ENCODE measurements at regions not wholly inside any gene's neighbourhood (a gene's known extent, or its start where the extent isn't known, plus 50 kb on each side); places are given as distances from the start of the nearest gene placed in this dataset. TPM values are rescaled to one million over a fixed set of nuclear protein-coding genes. Genes with fewer than 3 reads are reported as not detected.
A peak's percentile ranks its signal among the peaks of the same experiment; 100 is the strongest.

- H3K9ac ChIP-seq (ENCODE audit: low read depth, low read length): no peak overlapping the region
- H3K9me3 ChIP-seq (replicated peaks; ENCODE audit: low read length): no peaks in the 10 kb centered on the region
- H3K4me1 ChIP-seq (ENCODE audit: control insufficient read depth, insufficient read depth, low read length): peaks cover 12% of the 10 kb centered on the region
- H3K36me3 ChIP-seq (ENCODE audit: insufficient read depth, low read length): no peaks in the 10 kb centered on the region
- H3K4me3 ChIP-seq (ENCODE audit: low read length): no peak overlapping the region
- no peak overlapping the region for H3K4me2 ChIP-seq (ENCODE audit: low read length)
- H3K27me3 ChIP-seq (ENCODE audit: control insufficient read depth, insufficient read depth, low read length): no peaks in the 10 kb centered on the region
These were observed 56.1 kb upstream of the SASH1 start for GRCh38 chr6:148286563-148286962.

GRCh38 chr6:148287623-148288333 is 54.9 kb upstream of the SASH1 start:
- Histone ChIP-seq H3K36me3 (ENCODE audit: insufficient read depth, low read length) (no peaks in the 10 kb centered on the region), H3K4me3 (ENCODE audit: low read length) (no peak overlapping the region), H3K4me2 (ENCODE audit: low read length) (no peak overlapping the region), H3K27me3 (ENCODE audit: control insufficient read depth, insufficient read depth, low read length) (no peaks in the 10 kb centered on the region), H3K4me1 (ENCODE audit: control insufficient read depth, insufficient read depth, low read length) (peaks cover 17% of the 10 kb centered on the region), H3K9ac (ENCODE audit: low read depth, low read length) (no peak overlapping the region), H3K9me3 (replicated peaks; ENCODE audit: low read length) (no peaks in the 10 kb centered on the region)

- Histone ChIP-seq H3K36me3 (ENCODE audit: insufficient read depth, low read length) (no peaks in the 10 kb centered on the region), H3K9ac (ENCODE audit: low read depth, low read length) (no peak overlapping the region), H3K27me3 (ENCODE audit: control insufficient read depth, insufficient read depth, low read length) (no peaks in the 10 kb centered on the region)
These were observed 54.1 kb upstream of the SASH1 start for GRCh38 chr6:148288541-148288940.

GRCh38 chr6:148289153-148289552 is 53.5 kb upstream of the SASH1 start:
- no peaks in the 10 kb centered on the region for H3K27me3 ChIP-seq (ENCODE audit: control insufficient read depth, insufficient read depth, low read length)
- no peaks in the 10 kb centered on the region for H3K36me3 ChIP-seq (ENCODE audit: insufficient read depth, low read length)
- H3K4me1 ChIP-seq (ENCODE audit: control insufficient read depth, insufficient read depth, low read length): peaks cover 17% of the 10 kb centered on the region
- H3K9ac ChIP-seq (ENCODE audit: low read depth, low read length): no peak overlapping the region
- peak overlapping the region; percentile 9 for H3K4me3 ChIP-seq (ENCODE audit: low read length)
- H3K4me2 ChIP-seq (ENCODE audit: low read length): peak overlapping the region; percentile 39
- no peaks in the 10 kb centered on the region for H3K9me3 ChIP-seq (replicated peaks; ENCODE audit: low read length)

More at GRCh38 chr6:148288541-148288940, 54.1 kb upstream of the SASH1 start:
- H3K4me2 ChIP-seq (ENCODE audit: low read length): peak overlapping the region; percentile 39
- peaks cover 17% of the 10 kb centered on the region for H3K4me1 ChIP-seq (ENCODE audit: control insufficient read depth, insufficient read depth, low read length)
- no peaks in the 10 kb centered on the region for H3K9me3 ChIP-seq (replicated peaks; ENCODE audit: low read length)
- peak overlapping the region; percentile 9 for H3K4me3 ChIP-seq (ENCODE audit: low read length)

GRCh38 chr6:148291876-148292275 is 50.8 kb upstream of the SASH1 start:
- Histone ChIP-seq H3K9ac (ENCODE audit: low read depth, low read length) (no peak overlapping the region), H3K9me3 (replicated peaks; ENCODE audit: low read length) (no peaks in the 10 kb centered on the region), H3K4me2 (ENCODE audit: low read length) (no peak overlapping the region), H3K4me3 (ENCODE audit: low read length) (no peak overlapping the region), H3K36me3 (ENCODE audit: insufficient read depth, low read length) (no peaks in the 10 kb centered on the region), H3K27me3 (ENCODE audit: control insufficient read depth, insufficient read depth, low read length) (no peaks in the 10 kb centered on the region), H3K4me1 (ENCODE audit: control insufficient read depth, insufficient read depth, low read length) (peaks cover 17% of the 10 kb centered on the region)

Small RNA genes lying in the stretch of these regions (small RNA-seq; reads per million reads assigned to genes)
- not detected for gene RNU6-1222P
